ENCODE measurements at regions not wholly inside any gene's neighbourhood (a gene's known extent, or its start where the extent isn't known, plus 50 kb on each side); places are given as distances from the start of the nearest gene placed in this dataset.

GRCh38 chr2:128731994-128732650 lies 413.5 kb upstream of the HS6ST1 start:
- WGBS, 2 donors: 95% methylated on average over 11 of the region's 11 CpGs
- intact Hi-C loops (cut with DNase I; ENCODE audit: low total_unique reads): no loop called here
- peak in 1 of 2 donors; percentile 67 for DNase-seq (ENCODE audit: low spot score in 2 of 2)
- TF ChIP-seq POLR2A (IDR thresholded peaks at IDR 0.05): no peak
- TF ChIP-seq, protein P1, sequence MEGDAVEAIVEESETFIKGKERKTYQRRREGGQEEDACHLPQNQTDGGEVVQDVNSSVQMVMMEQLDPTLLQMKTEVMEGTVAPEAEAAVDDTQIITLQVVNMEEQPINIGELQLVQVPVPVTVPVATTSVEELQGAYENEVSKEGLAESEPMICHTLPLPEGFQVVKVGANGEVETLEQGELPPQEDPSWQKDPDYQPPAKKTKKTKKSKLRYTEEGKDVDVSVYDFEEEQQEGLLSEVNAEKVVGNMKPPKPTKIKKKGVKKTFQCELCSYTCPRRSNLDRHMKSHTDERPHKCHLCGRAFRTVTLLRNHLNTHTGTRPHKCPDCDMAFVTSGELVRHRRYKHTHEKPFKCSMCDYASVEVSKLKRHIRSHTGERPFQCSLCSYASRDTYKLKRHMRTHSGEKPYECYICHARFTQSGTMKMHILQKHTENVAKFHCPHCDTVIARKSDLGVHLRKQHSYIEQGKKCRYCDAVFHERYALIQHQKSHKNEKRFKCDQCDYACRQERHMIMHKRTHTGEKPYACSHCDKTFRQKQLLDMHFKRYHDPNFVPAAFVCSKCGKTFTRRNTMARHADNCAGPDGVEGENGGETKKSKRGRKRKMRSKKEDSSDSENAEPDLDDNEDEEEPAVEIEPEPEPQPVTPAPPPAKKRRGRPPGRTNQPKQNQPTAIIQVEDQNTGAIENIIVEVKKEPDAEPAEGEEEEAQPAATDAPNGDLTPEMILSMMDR (IDR thresholded peaks at IDR 0.05): no peak
- H3K4me3 ChIP-seq (ENCODE audit: low read depth, poor library complexity, severe bottlenecking): no peak overlapping the region

GRCh38 chr2:128732976-128733431 lies 414.3 kb upstream of the HS6ST1 start:
- DNase-seq (ENCODE audit: low spot score in 2 of 2): peak in 1 of 2 donors; percentile 84
- WGBS, 2 donors: 45 to 51% methylated on average over 4 of the region's 4 CpGs
- H3K4me3 ChIP-seq (ENCODE audit: low read depth, poor library complexity, severe bottlenecking): no peak overlapping the region
- TF ChIP-seq, protein P1 (IDR thresholded peaks at IDR 0.05): no peak
- no peak for TF ChIP-seq POLR2A (IDR thresholded peaks at IDR 0.05)
- intact Hi-C loops (cut with DNase I; ENCODE audit: low total_unique reads): no loop called here

- intact Hi-C loops (cut with DNase I; ENCODE audit: low total_unique reads): no loop called here
- peak in 1 of 2 donors; percentile 77 for DNase-seq (ENCODE audit: low spot score in 2 of 2)
- H3K4me3 ChIP-seq (ENCODE audit: low read depth, poor library complexity, severe bottlenecking): no peak overlapping the region
- TF ChIP-seq POLR2A (IDR thresholded peaks at IDR 0.05): no peak
- TF ChIP-seq, protein P1 (IDR thresholded peaks at IDR 0.05): no peak
- 63 to 80% methylated on average over 5 of the region's 5 CpGs for WGBS, 2 donors
Measured at GRCh38 chr2:128733450-128733849, 414.8 kb upstream of the HS6ST1 start.

DNA sequence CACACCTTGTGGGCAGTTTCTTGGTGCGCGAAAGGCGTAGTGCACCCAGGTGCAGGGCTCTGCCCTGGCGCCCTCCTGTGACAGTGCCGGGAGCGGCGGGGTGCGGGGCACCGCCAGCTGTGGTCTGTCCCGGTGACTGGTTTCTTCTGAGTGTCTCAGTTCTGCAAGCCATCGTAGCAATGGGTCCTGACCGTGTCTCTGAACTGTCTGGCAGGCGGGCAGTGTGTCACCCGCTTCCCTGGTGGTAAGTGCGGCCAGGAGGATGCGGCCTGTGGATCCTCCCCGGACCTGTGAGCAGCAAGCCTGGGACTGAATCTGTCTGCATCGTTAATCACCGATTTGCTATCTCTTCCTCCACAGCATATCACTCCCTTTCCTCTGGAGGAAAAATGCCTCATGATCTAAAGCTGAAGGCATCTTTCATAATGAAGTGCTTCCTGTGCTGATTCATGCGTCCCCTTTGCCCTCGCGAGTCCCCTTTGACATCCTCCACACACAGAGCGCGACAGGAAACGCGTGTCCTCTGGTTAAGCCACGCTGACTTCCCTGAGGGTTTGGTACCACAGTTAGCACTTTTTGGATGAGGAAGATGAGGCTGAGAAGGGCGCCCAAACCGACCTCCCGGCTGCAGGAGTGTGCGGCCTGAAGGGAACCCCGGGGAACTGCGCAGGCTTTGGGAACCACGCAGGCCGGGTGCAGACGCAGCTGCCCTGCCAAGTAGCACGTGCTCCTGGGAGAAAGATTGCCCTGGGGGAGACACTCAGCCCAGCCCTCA lies 416.0 kb upstream of the HS6ST1 start:
- DNase-seq (ENCODE audit: low spot score in 2 of 2): peak in 1 of 2 donors; percentile 86
- TF ChIP-seq, protein P1 (IDR thresholded peaks at IDR 0.05): no peak
- TF ChIP-seq POLR2A (IDR thresholded peaks at IDR 0.05): no peak
- 61 to 75% methylated on average over 35 to 37 of the region's 37 CpGs for WGBS, 2 donors
- no peak overlapping the region for H3K4me3 ChIP-seq (ENCODE audit: low read depth, poor library complexity, severe bottlenecking)
- intact Hi-C loops (cut with DNase I; ENCODE audit: low total_unique reads): no loop called here

GRCh38 chr2:128735296-128735960 lies 416.8 kb upstream of the HS6ST1 start:
- WGBS, 2 donors: 87 to 88% methylated on average over 26 of the region's 26 CpGs
- no peak overlapping the region for H3K4me3 ChIP-seq (ENCODE audit: low read depth, poor library complexity, severe bottlenecking)
- TF ChIP-seq POLR2A (IDR thresholded peaks at IDR 0.05): no peak
- TF ChIP-seq, protein P1 (IDR thresholded peaks at IDR 0.05): no peak
- peak in 1 of 2 donors; percentile 77 for DNase-seq (ENCODE audit: low spot score in 2 of 2)
- intact Hi-C loops (cut with DNase I; ENCODE audit: low total_unique reads): no loop called here

All from lower leg skin (tissue), 4 donors.